OCI-LY3 (cell line): ENCODE measurements at regions not wholly inside any gene's neighbourhood (a gene's known extent, or its start where the extent isn't known, plus 50 kb on each side); places are given as distances from the start of the nearest gene placed in this dataset.

Source experiments
- H2AFZ ChIP-seq: fragments of 200-600, 300-600 bp; shearing (Covaris generic); 2 replicates; pipeline ENCODE4 v1.6.0; 2014; ENCODE audit warnings: antibody characterized with exemption, low read depth, low read length
- H3K27ac ChIP-seq: fragments of 200-600, 300-600 bp; sonication (generic); 2 replicates; pipeline ENCODE4 v1.5.1; 2014; ENCODE audit warnings: mild to moderate bottlenecking, low read length, moderate library complexity, mixed read lengths
- H3K27me3 ChIP-seq: fragments of 200-600, 300-600 bp; sonication (generic); 2 replicates; pipeline ENCODE4 v1.6.1; 2014; ENCODE audit warnings: low read depth, low read length, mixed read lengths
- H3K36me3 ChIP-seq: fragments of 200-600, 300-600 bp; sonication (generic); replicated peaks from 2 replicates; pipeline ENCODE3; 2014; ENCODE audit warnings: low read depth, low read length, mixed read lengths
- H3K4me1 ChIP-seq: fragments of 300-600, 200-600 bp; sonication (generic); 2 replicates; pipeline ENCODE4 v1.6.1; 2014; ENCODE audit warnings: low read length, mixed read lengths
- H3K4me2 ChIP-seq: fragments of 200-600, 300-600 bp; sonication (generic); 2 replicates; pipeline ENCODE4 v1.6.1; 2014; ENCODE audit warnings: low read length, mixed read lengths
- H3K4me3 ChIP-seq: fragments of 300-600, 200-600 bp; sonication (generic); 2 replicates; pipeline ENCODE4 v1.5.1; 2014; ENCODE audit warnings: antibody characterized with exemption, mild to moderate bottlenecking, low read length, moderate library complexity
- H3K79me2 ChIP-seq: fragments of 300-600, 200-600 bp; shearing (Covaris generic); 2 replicates; pipeline ENCODE4 v1.6.1; 2014; ENCODE audit warnings: mild to moderate bottlenecking, low read length, mixed read lengths
- H3K9ac ChIP-seq: fragments of 300-600, 200-600 bp; shearing (Covaris generic); 2 replicates; pipeline ENCODE4 v1.6.0; 2014; ENCODE audit warnings: mild to moderate bottlenecking, low read length, moderate library complexity
- H3K9me3 ChIP-seq: fragments of 200-600, 300-600 bp; shearing (Covaris generic); 2 replicates; pipeline ENCODE4 v1.6.1; 2014; ENCODE audit warnings: low read length, mixed read lengths; ENCODE audit not compliant: insufficient read depth
- H4K20me1 ChIP-seq: fragments of 200-600, 300-600 bp; sonication (generic); 2 replicates; pipeline ENCODE4 v1.6.1; 2016; ENCODE audit warnings: low read length, mixed read lengths; ENCODE audit not compliant: insufficient read depth
- EZH2phosphoT487 ChIP-seq: fragments of 200-600 bp; shearing (Covaris generic); IDR thresholded peaks from 2 replicates; pipeline ENCODE4 v1.6.1; 2018; ENCODE audit warnings: antibody characterized with exemption, mixed run types, low read depth
- TF ChIP-seq, protein P1 (sequence below): fragments of 200-600, 300-600 bp; sonication (generic); IDR thresholded peaks from 2 replicates; pipeline ENCODE4 v1.5.1; 2014; ENCODE audit warnings: antibody characterized with exemption, low read length, low read depth

DNA sequence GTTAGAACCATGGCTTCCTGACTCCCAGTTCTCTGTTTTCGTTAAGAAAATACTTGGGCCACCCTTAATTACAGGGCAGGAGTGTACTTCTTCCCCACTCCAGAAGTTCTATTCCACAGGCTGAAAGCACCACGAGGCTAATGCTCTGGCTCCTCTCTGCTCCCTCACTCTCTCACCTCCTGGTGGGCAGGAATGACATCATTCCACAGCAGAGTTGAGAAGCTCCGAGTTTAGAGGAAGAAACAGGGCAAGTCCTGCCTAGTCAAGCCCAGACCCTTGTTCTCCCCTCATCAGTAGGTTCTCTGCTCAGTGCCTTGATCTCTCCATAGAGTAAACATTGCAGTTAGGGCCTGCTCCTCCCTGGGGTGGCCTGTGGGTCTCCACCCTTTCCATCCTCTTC is 343.8 kb upstream of the CLNK start:
- no peaks in the 10 kb centered on the region for H3K27me3 ChIP-seq
- no peak overlapping the region for H2AFZ ChIP-seq
- no peak overlapping the region for H3K4me2 ChIP-seq
- H4K20me1 ChIP-seq = no peaks in the 10 kb centered on the region
- no peak overlapping the region for H3K9ac ChIP-seq
- H3K9me3 ChIP-seq = 0 out of 2 replicates have a peak, but pooled peaks cover 4% of the 10 kb centered on the region
- H3K27ac ChIP-seq = no peak overlapping the region
- H3K79me2 ChIP-seq = no peaks in the 10 kb centered on the region
- no peak overlapping the region for H3K4me3 ChIP-seq
- H3K4me1 ChIP-seq = no peaks in the 10 kb centered on the region
- no peak for TF ChIP-seq EZH2phosphoT487
- TF ChIP-seq, protein P1, sequence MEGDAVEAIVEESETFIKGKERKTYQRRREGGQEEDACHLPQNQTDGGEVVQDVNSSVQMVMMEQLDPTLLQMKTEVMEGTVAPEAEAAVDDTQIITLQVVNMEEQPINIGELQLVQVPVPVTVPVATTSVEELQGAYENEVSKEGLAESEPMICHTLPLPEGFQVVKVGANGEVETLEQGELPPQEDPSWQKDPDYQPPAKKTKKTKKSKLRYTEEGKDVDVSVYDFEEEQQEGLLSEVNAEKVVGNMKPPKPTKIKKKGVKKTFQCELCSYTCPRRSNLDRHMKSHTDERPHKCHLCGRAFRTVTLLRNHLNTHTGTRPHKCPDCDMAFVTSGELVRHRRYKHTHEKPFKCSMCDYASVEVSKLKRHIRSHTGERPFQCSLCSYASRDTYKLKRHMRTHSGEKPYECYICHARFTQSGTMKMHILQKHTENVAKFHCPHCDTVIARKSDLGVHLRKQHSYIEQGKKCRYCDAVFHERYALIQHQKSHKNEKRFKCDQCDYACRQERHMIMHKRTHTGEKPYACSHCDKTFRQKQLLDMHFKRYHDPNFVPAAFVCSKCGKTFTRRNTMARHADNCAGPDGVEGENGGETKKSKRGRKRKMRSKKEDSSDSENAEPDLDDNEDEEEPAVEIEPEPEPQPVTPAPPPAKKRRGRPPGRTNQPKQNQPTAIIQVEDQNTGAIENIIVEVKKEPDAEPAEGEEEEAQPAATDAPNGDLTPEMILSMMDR = no peak
- no peaks in the 10 kb centered on the region for H3K36me3 ChIP-seq

DNA sequence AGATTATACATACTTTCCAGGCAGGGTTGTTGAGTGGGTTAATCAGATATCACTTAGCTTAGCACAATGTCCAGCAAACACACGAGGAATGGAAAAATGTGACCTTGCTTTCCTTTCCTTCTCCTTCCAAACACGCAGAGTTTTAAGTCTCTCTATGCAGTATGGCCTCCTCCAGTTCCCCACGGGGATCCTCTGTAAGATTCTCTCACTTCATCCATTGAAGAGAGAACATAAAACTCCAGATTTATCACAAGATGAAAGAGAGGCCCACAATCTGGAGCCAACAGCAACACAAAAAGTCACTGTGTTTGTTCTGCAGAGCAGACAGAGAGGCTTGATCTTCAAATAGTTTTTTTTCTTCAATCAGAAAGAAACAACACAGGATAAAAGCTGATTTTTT is 336.8 kb upstream of the CLNK start:
- Histone ChIP-seq H3K27ac (no peak overlapping the region), H3K79me2 (no peaks in the 10 kb centered on the region), H4K20me1 (no peaks in the 10 kb centered on the region), H3K4me3 (no peak overlapping the region), H2AFZ (no peak overlapping the region), H3K27me3 (no peaks in the 10 kb centered on the region), H3K9ac (no peak overlapping the region), H3K36me3 (no peaks in the 10 kb centered on the region), H3K4me1 (no peaks in the 10 kb centered on the region), H3K9me3 (no peaks in the 10 kb centered on the region), H3K4me2 (no peak overlapping the region)
- TF ChIP-seq, protein P1 = no peak
- no peak for TF ChIP-seq EZH2phosphoT487

DNA sequence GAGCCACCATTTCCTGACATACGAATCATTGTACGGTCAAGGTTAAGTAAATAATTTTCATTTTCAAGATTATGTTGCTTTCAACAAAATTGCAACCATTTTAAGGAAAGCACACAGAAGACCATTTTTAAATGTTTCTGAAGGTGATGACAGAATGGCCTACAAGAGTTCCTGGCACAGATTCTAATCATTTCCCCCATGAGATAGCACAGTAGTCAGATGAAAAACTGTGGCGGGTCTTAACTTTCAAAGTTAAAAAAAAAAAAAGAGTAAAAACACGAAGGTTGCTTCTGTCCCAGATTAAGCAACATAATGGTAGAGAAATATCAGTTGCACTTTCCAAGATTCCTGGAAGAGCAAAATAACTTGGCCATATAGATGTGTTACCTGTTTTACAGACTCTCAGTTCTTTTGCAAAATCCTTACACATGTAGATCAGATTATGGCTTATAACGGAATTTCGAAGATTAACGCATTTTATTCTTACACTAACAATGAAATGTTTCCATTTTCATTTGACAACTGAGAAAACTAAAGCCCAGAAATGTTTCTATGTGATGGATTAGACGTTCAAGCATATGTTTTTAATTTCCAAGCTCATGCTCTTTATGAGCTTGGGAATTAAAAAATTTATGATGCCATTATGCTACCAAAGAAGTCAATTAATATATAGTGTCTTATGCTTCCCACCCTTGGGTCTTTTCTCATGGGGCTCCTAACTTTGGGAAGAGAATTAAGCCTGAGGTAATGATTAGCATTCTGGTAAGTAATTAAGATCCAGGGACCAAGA is 335.1 kb upstream of the CLNK start:
- H3K9me3 ChIP-seq = no peaks in the 10 kb centered on the region
- no peaks in the 10 kb centered on the region for H3K27me3 ChIP-seq
- no peak for TF ChIP-seq EZH2phosphoT487
- TF ChIP-seq, protein P1 = no peak
- H3K4me2 ChIP-seq = no peak overlapping the region
- H3K27ac ChIP-seq = no peak overlapping the region
- H3K4me3 ChIP-seq = no peak overlapping the region
- H3K79me2 ChIP-seq = no peaks in the 10 kb centered on the region
- H2AFZ ChIP-seq = no peak overlapping the region
- H3K9ac ChIP-seq = no peak overlapping the region
- H4K20me1 ChIP-seq = no peaks in the 10 kb centered on the region
- no peaks in the 10 kb centered on the region for H3K4me1 ChIP-seq
- no peaks in the 10 kb centered on the region for H3K36me3 ChIP-seq

DNA sequence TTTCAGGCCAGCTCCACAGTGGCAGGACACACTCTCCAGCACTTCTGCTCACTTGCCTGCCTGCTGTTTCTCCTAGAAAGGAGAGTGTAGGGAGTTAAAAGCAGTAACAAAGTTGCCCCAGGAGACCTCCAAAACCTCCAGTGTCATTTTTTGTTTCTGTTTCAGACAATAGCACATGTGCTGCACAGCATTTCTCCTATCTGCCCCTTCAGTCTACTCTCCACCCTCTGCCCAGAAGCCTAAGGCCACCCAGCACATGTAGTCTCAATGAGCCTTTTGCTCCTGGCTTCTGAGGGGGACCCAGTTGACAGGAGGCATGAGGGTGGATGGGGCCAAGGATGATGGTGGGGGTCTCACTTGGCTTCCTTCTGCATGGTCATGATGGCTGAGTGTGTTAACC is 329.6 kb upstream of the CLNK start:
- TF ChIP-seq, protein P1 = no peak
- TF ChIP-seq EZH2phosphoT487 = no peak
- no peaks in the 10 kb centered on the region for H3K36me3 ChIP-seq
- no peaks in the 10 kb centered on the region for H4K20me1 ChIP-seq
- H3K4me1 ChIP-seq = no peaks in the 10 kb centered on the region
- H3K27me3 ChIP-seq = no peaks in the 10 kb centered on the region
- H3K79me2 ChIP-seq = no peaks in the 10 kb centered on the region
- no peak overlapping the region for H3K4me2 ChIP-seq
- H3K9ac ChIP-seq = no peak overlapping the region
- no peaks in the 10 kb centered on the region for H3K9me3 ChIP-seq
- no peak overlapping the region for H3K27ac ChIP-seq
- no peak overlapping the region for H2AFZ ChIP-seq
- no peak overlapping the region for H3K4me3 ChIP-seq
